ENCODE measurements at regions not wholly inside any gene's neighbourhood (a gene's known extent, or its start where the extent isn't known, plus 50 kb on each side); places are given as distances from the start of the nearest gene placed in this dataset.
A peak's percentile ranks its signal among the peaks of the same experiment; 100 is the strongest.

GRCh38 chr6:132161283-132161682 lies 210.1 kb upstream of the CCN2 start:
- Mint-ChIP-seq H3K4me1 (ENCODE audit: unreplicated experiment) (no peaks in the 10 kb centered on the region), H3K27ac (no peak overlapping the region), H3K27me3 (peaks cover 4% of the 10 kb centered on the region), H3K4me3 (no peak overlapping the region), H3K9me3 (no peaks in the 10 kb centered on the region), H3K36me3 (no peaks in the 10 kb centered on the region)
- TF ChIP-seq CTCF (conservative IDR thresholded peaks at IDR 0.05) = peak; percentile 62
- no peak for DNase-seq (ENCODE audit: extremely low spot score, unreplicated experiment)

GRCh38 chr6:132153221-132153898 lies 202.2 kb upstream of the CCN2 start:
- no peaks in the 10 kb centered on the region for H3K27me3 Mint-ChIP-seq
- H3K4me3 Mint-ChIP-seq = no peak overlapping the region
- no peak for TF ChIP-seq CTCF (conservative IDR thresholded peaks at IDR 0.05)
- H3K27ac Mint-ChIP-seq = no peak overlapping the region
- no peaks in the 10 kb centered on the region for H3K36me3 Mint-ChIP-seq
- no peaks in the 10 kb centered on the region for H3K4me1 Mint-ChIP-seq (ENCODE audit: unreplicated experiment)
- H3K9me3 Mint-ChIP-seq = no peaks in the 10 kb centered on the region
- no peak for DNase-seq (ENCODE audit: extremely low spot score, unreplicated experiment)

- Mint-ChIP-seq H3K36me3 (no peaks in the 10 kb centered on the region), H3K27me3 (peaks cover 7% of the 10 kb centered on the region), H3K27ac (no peak overlapping the region), H3K9me3 (no peaks in the 10 kb centered on the region), H3K4me3 (no peak overlapping the region), H3K4me1 (ENCODE audit: unreplicated experiment) (peaks cover 5% of the 10 kb centered on the region)
- no peak for TF ChIP-seq CTCF (conservative IDR thresholded peaks at IDR 0.05)
- DNase-seq (ENCODE audit: extremely low spot score, unreplicated experiment) = no peak
Measured at GRCh38 chr6:132147530-132148011, 196.4 kb upstream of the CCN2 start.

- Mint-ChIP-seq H3K9me3 (no peaks in the 10 kb centered on the region), H3K36me3 (no peaks in the 10 kb centered on the region), H3K4me1 (ENCODE audit: unreplicated experiment) (peaks cover 5% of the 10 kb centered on the region), H3K4me3 (no peak overlapping the region), H3K27ac (no peak overlapping the region), H3K27me3 (peaks cover 7% of the 10 kb centered on the region)
- TF ChIP-seq CTCF (conservative IDR thresholded peaks at IDR 0.05) = no peak
- no peak for DNase-seq (ENCODE audit: extremely low spot score, unreplicated experiment)
Measured at GRCh38 chr6:132144456-132144855, 193.3 kb upstream of the CCN2 start.

- Mint-ChIP-seq H3K27ac (no peak overlapping the region), H3K36me3 (no peaks in the 10 kb centered on the region), H3K4me1 (ENCODE audit: unreplicated experiment) (peaks cover 5% of the 10 kb centered on the region), H3K27me3 (peaks cover 7% of the 10 kb centered on the region), H3K9me3 (no peaks in the 10 kb centered on the region), H3K4me3 (no peak overlapping the region)
- DNase-seq (ENCODE audit: extremely low spot score, unreplicated experiment) = no peak
- TF ChIP-seq CTCF (conservative IDR thresholded peaks at IDR 0.05) = no peak
Measured at GRCh38 chr6:132143258-132143657, 192.1 kb upstream of the CCN2 start.
